Fibroblast of lung (primary cell): ENCODE measurements at regions not wholly inside any gene's neighbourhood (a gene's known extent, or its start where the extent isn't known, plus 50 kb on each side); places are given as distances from the start of the nearest gene placed in this dataset.

Experiments used
- DNase-seq, 2 donors: peaks; one replicate each; pipeline versions ENCODE4 v3.0.0 to v3.0.0-alpha.2; 2010; ENCODE audit warnings: low read depth in 2 of 2
- H2AFZ ChIP-seq: 2 replicates; pipeline ENCODE4 v1.5.1; 2012; ENCODE audit warnings: low read length, control low read depth, inconsistent platforms
- H3K27ac ChIP-seq: 2 replicates; pipeline ENCODE4 v1.5.1; 2011; ENCODE audit warnings: low read length, control low read depth; ENCODE audit not compliant: insufficient read depth
- H3K27me3 ChIP-seq: 2 replicates; pipeline ENCODE4 v1.5.1; 2011; ENCODE audit warnings: mild to moderate bottlenecking, low read length; ENCODE audit not compliant: control insufficient read depth, insufficient read depth
- H3K36me3 ChIP-seq: 2 replicates; pipeline ENCODE4 v1.5.1; 2011; ENCODE audit warnings: low read length; ENCODE audit not compliant: control insufficient read depth, insufficient read depth
- H3K4me1 ChIP-seq: 2 replicates; pipeline ENCODE4 v1.5.1; 2011; ENCODE audit warnings: low read length; ENCODE audit not compliant: control insufficient read depth, insufficient read depth; ENCODE audit errors: extremely low read depth
- H3K4me2 ChIP-seq: 2 replicates; pipeline ENCODE4 v1.5.1; 2011; ENCODE audit warnings: low read length, control low read depth; ENCODE audit not compliant: insufficient read depth; ENCODE audit errors: extremely low read depth
- H3K4me3 ChIP-seq, 4 experiments: fragments of 200-600 bp in 1 of 4; sonication (generic) in 1 of 4; replicated peaks in 1 of 4; 2 replicates each; pipeline ENCODE4 v1.5.1; 2011 to 2016; ENCODE audit warnings: low read length in 4 of 4, low read depth in 3 of 4, mild to moderate bottlenecking in 3 of 4, control low read depth in 2 of 4, inconsistent platforms in 1 of 4, mixed read lengths in 1 of 4; ENCODE audit not compliant: insufficient read depth in 1 of 4; ENCODE audit errors: control extremely low read depth in 1 of 4
- H3K79me2 ChIP-seq: 2 replicates; pipeline ENCODE4 v1.5.1; 2012; ENCODE audit warnings: mild to moderate bottlenecking, low read length, inconsistent platforms; ENCODE audit not compliant: control insufficient read depth, insufficient read depth
- H3K9ac ChIP-seq: 2 replicates; pipeline ENCODE4 v1.5.1; 2011; ENCODE audit warnings: mild to moderate bottlenecking, low read length, control low read depth; ENCODE audit not compliant: insufficient read depth
- H3K9me3 ChIP-seq: 2 replicates; pipeline ENCODE4 v1.5.1; 2012; ENCODE audit warnings: low read depth, low read length; ENCODE audit not compliant: control insufficient read depth, insufficient read depth
- H4K20me1 ChIP-seq: 2 replicates; pipeline ENCODE4 v1.5.1; 2011; ENCODE audit warnings: low read length; ENCODE audit not compliant: control insufficient read depth, insufficient read depth; ENCODE audit errors: extremely low read depth
- EZH2 ChIP-seq: IDR thresholded peaks from 2 replicates; pipeline ENCODE4 v1.5.1; 2012; ENCODE audit warnings: low read length, control low read depth, mild to moderate bottlenecking; ENCODE audit errors: missing control alignments
- TF ChIP-seq, protein P1 (sequence below), 2 donors: IDR thresholded peaks in 1 of 2; conservative IDR thresholded peaks in 1 of 2; 1 replicate in 1 of 2; 2 replicates in 1 of 2; pipeline ENCODE4 v1.5.1; 2011 to 2012; ENCODE audit warnings: low read length in 2 of 2, control low read depth in 1 of 2, inconsistent platforms in 1 of 2, low read depth in 1 of 2, mild to moderate bottlenecking in 1 of 2

DNA sequence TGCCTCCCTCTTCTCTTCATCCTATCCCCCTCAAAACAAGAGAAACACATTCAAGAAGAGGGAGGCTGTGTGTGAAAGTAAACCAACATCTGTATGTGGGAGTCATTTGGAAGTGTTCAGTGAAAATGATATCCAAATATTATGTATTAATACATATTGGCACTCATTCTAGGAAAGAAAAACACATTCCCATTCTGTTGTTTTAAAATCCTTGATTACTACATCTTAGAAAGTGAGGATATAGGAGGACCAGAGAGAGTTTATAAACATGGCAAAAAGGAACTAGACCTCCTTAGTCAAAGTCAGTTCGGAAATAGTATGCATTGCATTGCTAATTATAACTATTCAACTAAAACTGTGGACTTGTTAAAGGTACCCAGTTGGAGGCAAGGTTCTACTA, 786.6 kb downstream of the ADGRL2 start:
- no peaks in the 10 kb centered on the region for H3K9me3 ChIP-seq
- no peaks in the 10 kb centered on the region for H3K4me1 ChIP-seq
- no peak overlapping the region for H3K27ac ChIP-seq
- H3K4me2 ChIP-seq: no peak overlapping the region
- H2AFZ ChIP-seq: no peak overlapping the region
- TF ChIP-seq, protein P1, sequence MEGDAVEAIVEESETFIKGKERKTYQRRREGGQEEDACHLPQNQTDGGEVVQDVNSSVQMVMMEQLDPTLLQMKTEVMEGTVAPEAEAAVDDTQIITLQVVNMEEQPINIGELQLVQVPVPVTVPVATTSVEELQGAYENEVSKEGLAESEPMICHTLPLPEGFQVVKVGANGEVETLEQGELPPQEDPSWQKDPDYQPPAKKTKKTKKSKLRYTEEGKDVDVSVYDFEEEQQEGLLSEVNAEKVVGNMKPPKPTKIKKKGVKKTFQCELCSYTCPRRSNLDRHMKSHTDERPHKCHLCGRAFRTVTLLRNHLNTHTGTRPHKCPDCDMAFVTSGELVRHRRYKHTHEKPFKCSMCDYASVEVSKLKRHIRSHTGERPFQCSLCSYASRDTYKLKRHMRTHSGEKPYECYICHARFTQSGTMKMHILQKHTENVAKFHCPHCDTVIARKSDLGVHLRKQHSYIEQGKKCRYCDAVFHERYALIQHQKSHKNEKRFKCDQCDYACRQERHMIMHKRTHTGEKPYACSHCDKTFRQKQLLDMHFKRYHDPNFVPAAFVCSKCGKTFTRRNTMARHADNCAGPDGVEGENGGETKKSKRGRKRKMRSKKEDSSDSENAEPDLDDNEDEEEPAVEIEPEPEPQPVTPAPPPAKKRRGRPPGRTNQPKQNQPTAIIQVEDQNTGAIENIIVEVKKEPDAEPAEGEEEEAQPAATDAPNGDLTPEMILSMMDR (conservative IDR thresholded peaks at IDR 0.05 in 1 of 2, IDR thresholded peaks at IDR 0.05 in 1 of 2; ENCODE audit: low read depth in 1 of 2, low read length in 2 of 2): no peak
- TF ChIP-seq EZH2: no peak
- H3K9ac ChIP-seq: no peak overlapping the region
- no peaks in the 10 kb centered on the region for H3K27me3 ChIP-seq
- H3K4me3 ChIP-seq: no peak overlapping the region
- DNase-seq: no peak
- H3K79me2 ChIP-seq: no peaks in the 10 kb centered on the region
- H3K36me3 ChIP-seq: no peaks in the 10 kb centered on the region
- H4K20me1 ChIP-seq: no peaks in the 10 kb centered on the region

GRCh38 chr1:82586473-82586872, 785.7 kb downstream of the ADGRL2 start:
- H3K79me2 ChIP-seq: no peaks in the 10 kb centered on the region

GRCh38 chr1:82582347-82582746, 781.6 kb downstream of the ADGRL2 start:
- DNase-seq: no peak
- no peaks in the 10 kb centered on the region for H3K27me3 ChIP-seq
- H3K4me3 ChIP-seq: no peak overlapping the region
- no peak for TF ChIP-seq EZH2
- TF ChIP-seq, protein P1 (conservative IDR thresholded peaks at IDR 0.05 in 1 of 2, IDR thresholded peaks at IDR 0.05 in 1 of 2; ENCODE audit: low read depth in 1 of 2, low read length in 2 of 2): no peak
- H3K4me2 ChIP-seq: no peak overlapping the region
- H4K20me1 ChIP-seq: no peaks in the 10 kb centered on the region
- H3K4me1 ChIP-seq: no peaks in the 10 kb centered on the region
- H3K36me3 ChIP-seq: no peaks in the 10 kb centered on the region
- H3K9ac ChIP-seq: no peak overlapping the region
- no peaks in the 10 kb centered on the region for H3K79me2 ChIP-seq
- no peak overlapping the region for H2AFZ ChIP-seq
- H3K27ac ChIP-seq: no peak overlapping the region
- no peaks in the 10 kb centered on the region for H3K9me3 ChIP-seq

More at GRCh38 chr1:82586473-82586872, 785.7 kb downstream of the ADGRL2 start:
- Histone ChIP-seq H3K9me3 (no peaks in the 10 kb centered on the region), H3K4me2 (no peak overlapping the region), H3K27me3 (no peaks in the 10 kb centered on the region), H2AFZ (no peak overlapping the region), H3K36me3 (no peaks in the 10 kb centered on the region), H3K9ac (no peak overlapping the region), H4K20me1 (no peaks in the 10 kb centered on the region), H3K4me3 (no peak overlapping the region), H3K27ac (no peak overlapping the region), H3K4me1 (no peaks in the 10 kb centered on the region)
- DNase-seq: peak in 1 of 2 donors; percentile 18
- no peak for TF ChIP-seq EZH2
- TF ChIP-seq, protein P1 (conservative IDR thresholded peaks at IDR 0.05 in 1 of 2, IDR thresholded peaks at IDR 0.05 in 1 of 2; ENCODE audit: low read depth in 1 of 2, low read length in 2 of 2): no peak
